ENCODE measurements at regions not wholly inside any gene's neighbourhood (a gene's known extent, or its start where the extent isn't known, plus 50 kb on each side); places are given as distances from the start of the nearest gene placed in this dataset.

- TF ChIP-seq POLR2A (IDR thresholded peaks at IDR 0.05) (no peak), CTCF (IDR thresholded peaks at IDR 0.05) (no peak)
Observed at GRCh38 chr2:173755798-173756197, 209.4 kb downstream of the SP3 start.
